HG03139 (cell line): ENCODE measurements at regions not wholly inside any gene's neighbourhood (a gene's known extent, or its start where the extent isn't known, plus 50 kb on each side); places are given as distances from the start of the nearest gene placed in this dataset.

Experiments used
- ATAC-seq: cut with Tn5 transposase; IDR thresholded peaks from one replicate; pipeline ENCODE4 v1.9.1; 2021; ENCODE audit not compliant: unreplicated experiment

GRCh38 chr10:128542659-128543058 is 416.4 kb upstream of the MKI67 start:
- ATAC-seq = no peak

GRCh38 chr10:128543151-128543550 is 416.9 kb upstream of the MKI67 start:
- no peak for ATAC-seq

- ATAC-seq = no peak
These were observed 419.0 kb upstream of the MKI67 start for GRCh38 chr10:128545216-128545615.

GRCh38 chr10:128546651-128547165 is 420.5 kb upstream of the MKI67 start:
- no peak for ATAC-seq

- no peak for ATAC-seq
These were observed 422.9 kb upstream of the MKI67 start for GRCh38 chr10:128549101-128549608.

- ATAC-seq = no peak
These were observed 423.8 kb upstream of the MKI67 start for GRCh38 chr10:128550045-128550444.

GRCh38 chr10:128551475-128551874 is 425.3 kb upstream of the MKI67 start:
- no peak for ATAC-seq

- ATAC-seq = no peak
These were observed 427.5 kb upstream of the MKI67 start for GRCh38 chr10:128553755-128554154.

GRCh38 chr10:128556182-128557110 is 430.2 kb upstream of the MKI67 start:
- ATAC-seq = no peak

GRCh38 chr10:128557149-128557710 is 431.0 kb upstream of the MKI67 start:
- ATAC-seq = no peak

- no peak for ATAC-seq
These were observed 434.2 kb upstream of the MKI67 start for GRCh38 chr10:128560406-128560805.

- no peak for ATAC-seq
These were observed 434.8 kb upstream of the MKI67 start for GRCh38 chr10:128560993-128561392.

- ATAC-seq = no peak
These were observed 437.2 kb upstream of the MKI67 start for GRCh38 chr10:128563387-128563786.

GRCh38 chr10:128563904-128564303 is 437.7 kb upstream of the MKI67 start:
- no peak for ATAC-seq

- ATAC-seq = no peak
These were observed 440.2 kb upstream of the MKI67 start for GRCh38 chr10:128566361-128566968.

GRCh38 chr10:128567551-128567950 is 441.3 kb upstream of the MKI67 start:
- ATAC-seq = no peak

GRCh38 chr10:128568041-128568440 is 441.8 kb upstream of the MKI67 start:
- no peak for ATAC-seq

- no peak for ATAC-seq
These were observed 442.3 kb upstream of the MKI67 start for GRCh38 chr10:128568491-128568890.

- no peak for ATAC-seq
These were observed 443.0 kb upstream of the MKI67 start for GRCh38 chr10:128568990-128569945.

- ATAC-seq = no peak
These were observed 444.2 kb upstream of the MKI67 start for GRCh38 chr10:128570319-128570995.
